NCI-H69 (cell line): ENCODE measurements at regions not wholly inside any gene's neighbourhood (a gene's known extent, or its start where the extent isn't known, plus 50 kb on each side); places are given as distances from the start of the nearest gene placed in this dataset.
A peak's percentile ranks its signal among the peaks of the same experiment; 100 is the strongest.

ENCODE experiments used
- DNase-seq: peaks from one replicate; lab custom pipeline; 2025; lab: John Stamatoyannopoulos, UW

GRCh38 chr10:4775808-4776207, 50.2 kb upstream of the AKR1E2 start:
- DNase-seq = no peak

GRCh38 chr10:4772202-4772570, 53.8 kb upstream of the AKR1E2 start:
- no peak for DNase-seq

GRCh38 chr10:4771554-4772201, 54.3 kb upstream of the AKR1E2 start:
- DNase-seq = no peak

DNA sequence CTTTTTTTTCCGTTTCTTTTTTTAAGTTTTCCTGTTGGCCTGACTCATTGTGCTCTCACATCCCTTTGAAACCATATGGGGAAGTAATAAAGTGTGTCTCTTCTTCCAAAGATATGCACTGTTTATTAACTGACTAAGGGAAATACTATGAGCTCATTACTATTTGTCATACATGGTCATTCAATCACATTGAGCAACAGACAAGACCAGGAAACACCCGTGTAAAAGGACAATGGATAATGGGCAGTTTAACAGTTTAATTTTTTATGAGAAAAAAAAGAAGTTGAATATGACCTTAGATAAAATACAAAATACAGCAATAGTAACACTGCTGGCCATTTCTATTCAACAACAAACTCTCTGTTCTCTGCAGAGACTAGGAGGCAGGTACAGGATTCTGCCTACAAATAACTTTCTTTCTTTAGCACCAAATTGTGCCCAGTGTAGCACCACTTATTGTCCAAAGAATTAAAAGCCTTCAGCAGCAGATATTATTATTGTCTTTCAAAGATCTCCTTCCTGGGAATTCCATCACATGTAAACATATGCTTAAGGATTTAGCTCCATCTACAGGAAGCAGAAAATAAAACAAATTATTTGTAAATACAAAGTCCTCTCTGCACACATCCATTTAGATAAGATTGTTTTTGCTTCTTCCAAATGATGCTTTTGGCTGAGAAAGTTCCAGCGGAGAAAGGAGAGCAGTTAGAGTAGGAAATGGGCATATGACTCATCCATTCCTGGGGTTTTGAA, 55.0 kb upstream of the AKR1E2 start:
- DNase-seq = peak; percentile 24

- DNase-seq = no peak
Measured at GRCh38 chr10:4768416-4768815, 57.6 kb upstream of the AKR1E2 start.

- DNase-seq = peak; percentile 1
Measured at GRCh38 chr10:4767033-4767814, 58.8 kb upstream of the AKR1E2 start.

DNA sequence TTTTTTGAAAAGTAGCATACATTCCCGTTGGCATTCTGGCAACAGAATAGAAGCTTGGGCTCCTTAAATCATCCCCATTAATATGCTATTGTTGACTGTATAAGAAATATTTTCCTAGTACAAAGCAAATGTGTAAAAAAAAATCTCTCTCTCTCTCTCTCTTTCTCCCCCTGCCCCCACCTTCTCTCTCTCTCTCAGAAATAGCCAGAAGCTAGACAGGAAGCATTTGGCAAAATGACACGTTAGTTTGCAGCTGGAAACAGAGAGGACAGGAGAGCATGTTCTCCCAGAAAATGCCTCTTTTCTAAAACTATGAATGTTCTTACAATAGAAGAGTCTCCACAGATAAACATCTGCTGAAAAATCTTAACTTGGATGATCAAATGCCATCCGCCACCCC, 59.6 kb upstream of the AKR1E2 start:
- DNase-seq = no peak

DNA sequence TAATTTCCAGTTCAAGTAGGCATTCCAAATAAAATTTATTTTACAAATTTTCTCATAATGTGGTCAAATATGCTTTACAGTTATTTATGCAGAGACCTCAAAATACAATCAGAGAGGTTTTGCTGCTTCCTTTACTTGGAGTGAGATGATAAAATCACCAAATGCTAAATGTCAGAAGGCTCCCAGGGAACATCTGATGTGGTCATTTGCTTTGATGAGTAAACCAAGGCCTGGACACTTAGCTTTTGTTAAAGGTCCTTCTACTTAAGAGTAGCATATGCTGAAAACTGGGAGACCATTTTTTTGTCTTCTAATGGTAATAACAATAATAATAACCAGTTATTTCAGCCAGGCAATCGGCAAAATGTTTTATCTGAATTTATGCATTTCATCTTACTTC, 60.6 kb upstream of the AKR1E2 start:
- no peak for DNase-seq

- no peak for DNase-seq
Measured at GRCh38 chr10:4763960-4764428, 62.0 kb upstream of the AKR1E2 start.

- no peak for DNase-seq
Measured at GRCh38 chr10:4763513-4763912, 62.5 kb upstream of the AKR1E2 start.

GRCh38 chr10:4758256-4758655, 67.8 kb upstream of the AKR1E2 start:
- no peak for DNase-seq

DNA sequence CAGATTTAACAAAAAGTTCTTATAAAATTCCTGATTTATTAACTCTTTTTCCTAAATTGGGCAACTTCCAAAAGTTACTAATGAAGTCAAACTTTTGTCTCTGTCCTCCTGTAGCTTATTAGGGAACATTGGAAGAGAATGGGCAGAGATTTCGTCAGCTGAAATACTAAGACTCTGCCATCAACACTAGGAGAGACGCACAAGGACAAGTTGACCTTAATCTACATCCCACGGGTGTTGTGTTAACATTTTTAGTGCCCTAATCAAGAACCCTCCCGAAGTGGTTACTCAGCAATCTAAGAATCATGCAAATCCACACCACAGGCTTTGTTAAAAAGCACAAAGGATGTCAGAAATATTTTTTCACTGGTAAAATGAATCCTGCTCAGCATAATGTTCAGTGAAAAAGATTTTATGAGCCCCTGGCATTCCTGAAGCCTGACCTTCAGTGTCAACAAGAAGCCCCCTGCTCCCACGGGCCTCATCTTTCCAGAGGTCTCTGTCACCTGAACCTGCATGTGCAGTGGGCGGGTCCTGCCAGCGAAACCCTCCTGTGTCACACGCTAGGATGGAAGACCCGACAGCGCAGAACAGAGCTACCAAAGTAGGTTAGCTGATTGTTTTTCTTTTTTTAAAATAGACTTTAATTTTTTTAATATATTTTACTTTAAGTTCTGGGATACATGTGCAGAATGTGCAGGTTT, 70.6 kb upstream of the AKR1E2 start:
- DNase-seq = no peak

GRCh38 chr10:4754143-4754542, 71.9 kb upstream of the AKR1E2 start:
- DNase-seq = no peak

- DNase-seq = no peak
Measured at GRCh38 chr10:4751211-4751610, 74.8 kb upstream of the AKR1E2 start.

GRCh38 chr10:4749271-4749574, 76.8 kb upstream of the AKR1E2 start:
- no peak for DNase-seq

GRCh38 chr10:4748491-4749270, 77.3 kb upstream of the AKR1E2 start:
- no peak for DNase-seq

DNA sequence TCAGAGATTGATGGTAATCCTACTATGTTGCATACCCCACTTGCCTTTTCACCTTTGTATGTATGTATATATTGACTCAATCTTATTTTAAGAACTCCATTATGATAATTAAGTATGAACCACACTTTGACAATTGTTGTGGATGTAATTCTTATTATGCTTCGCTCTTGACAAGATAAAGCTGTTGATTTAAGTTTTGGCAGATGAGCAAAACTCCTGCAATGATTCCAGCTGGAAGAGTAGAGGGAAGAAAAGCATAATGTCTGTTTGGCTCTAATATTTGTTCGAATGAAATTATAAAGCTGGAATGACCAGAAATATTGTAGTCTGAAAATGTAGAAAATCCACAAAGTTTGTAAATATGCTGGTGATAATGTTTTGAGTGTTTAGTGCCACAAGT, 83.8 kb upstream of the AKR1E2 start:
- no peak for DNase-seq

DNA sequence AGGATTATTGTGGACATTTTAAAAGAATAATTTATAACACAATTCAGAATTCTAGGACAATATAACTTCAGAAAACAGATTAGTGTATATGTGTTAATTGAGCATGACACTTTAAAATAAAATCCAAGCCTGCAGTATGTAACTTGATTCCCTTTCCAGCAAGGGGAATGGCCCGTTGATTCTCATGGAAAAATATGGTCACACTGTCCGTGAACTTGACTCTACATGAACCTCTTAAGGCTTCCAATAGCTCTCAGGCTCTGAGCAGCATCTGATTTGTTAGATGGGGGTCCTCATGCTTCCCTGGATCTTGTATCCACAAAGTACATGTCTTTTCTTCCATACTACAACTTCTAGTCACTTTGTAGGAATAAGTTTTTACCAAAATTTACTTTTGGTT, 85.5 kb upstream of the AKR1E2 start:
- DNase-seq = no peak

DNA sequence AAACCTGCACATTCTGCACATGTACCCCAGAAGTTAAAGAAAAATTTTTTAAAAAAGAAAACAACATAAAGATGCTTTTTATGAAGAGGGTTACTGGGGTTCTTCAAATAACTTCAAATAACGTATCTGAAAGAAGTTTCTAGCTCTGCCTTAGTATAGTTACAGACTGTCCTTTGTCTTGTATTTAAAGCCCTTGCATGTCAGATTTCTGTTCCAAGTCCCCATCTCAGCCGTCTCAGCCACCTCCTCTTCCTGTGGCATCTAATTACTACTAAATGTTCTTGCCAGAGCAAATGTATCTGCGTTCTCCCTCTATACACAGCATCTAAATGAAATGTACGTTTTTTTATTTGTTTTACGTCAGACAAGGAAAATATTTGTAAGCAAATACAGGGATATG, 89.4 kb upstream of the AKR1E2 start:
- no peak for DNase-seq

- no peak for DNase-seq
Measured at GRCh38 chr10:4736183-4736582, 89.8 kb upstream of the AKR1E2 start.

DNA sequence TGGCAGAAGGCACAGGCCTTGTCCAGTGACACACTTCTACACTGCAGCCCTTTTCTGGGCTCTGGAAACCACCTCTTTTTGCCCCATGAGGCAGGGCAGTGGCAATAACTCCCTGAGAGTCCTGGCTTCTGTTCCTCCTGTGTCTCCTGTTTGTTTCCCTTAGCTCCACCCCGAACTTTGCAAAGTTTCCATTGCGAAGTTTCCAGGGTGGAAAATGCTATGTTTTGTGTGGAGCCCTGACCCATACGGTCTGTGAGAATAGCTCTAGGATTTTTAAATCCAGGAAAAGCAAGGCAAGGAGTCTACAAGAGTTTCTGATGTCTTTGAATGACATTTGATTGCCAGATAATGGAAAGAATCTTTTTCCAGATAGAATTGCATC, 92.2 kb upstream of the AKR1E2 start:
- DNase-seq = no peak
